GM12892 (cell line): ENCODE measurements at regions not wholly inside any gene's neighbourhood (a gene's known extent, or its start where the extent isn't known, plus 50 kb on each side); places are given as distances from the start of the nearest gene placed in this dataset.

ENCODE experiments used
- POLR2A ChIP-seq: IDR thresholded peaks from 2 replicates; pipeline ENCODE4 v1.6.1; 2011; ENCODE audit warnings: low read depth, low read length, control low read depth
- POLR2AphosphoS5 ChIP-seq: IDR thresholded peaks from 2 replicates; pipeline ENCODE4 v1.6.1; 2011; ENCODE audit warnings: low read depth, low read length, control low read depth
- TAF1 ChIP-seq: IDR thresholded peaks from 2 replicates; pipeline ENCODE4 v1.6.1; 2011; ENCODE audit warnings: low read depth, mild to moderate bottlenecking, control low read depth, low read length, borderline replicate concordance

- TF ChIP-seq TAF1: no peak
- TF ChIP-seq POLR2A: no peak
- TF ChIP-seq POLR2AphosphoS5: no peak
Measured at GRCh38 chr12:87253157-87253556, 776.0 kb downstream of the C12orf50 start.
